Smooth muscle cell (in vitro differentiated cells): ENCODE measurements at regions not wholly inside any gene's neighbourhood (a gene's known extent, or its start where the extent isn't known, plus 50 kb on each side); places are given as distances from the start of the nearest gene placed in this dataset.

Source experiments
- DNase-seq: peaks from one replicate; lab custom pipeline; 2025; ENCODE audit not compliant: unreplicated experiment; lab: John Stamatoyannopoulos, UW
- H2AFZ ChIP-seq: fragments of 200-600 bp; sonication (generic); 2 replicates; pipeline ENCODE4 v1.6.0; 2016; ENCODE audit warnings: antibody characterized with exemption, low read depth, mild to moderate bottlenecking
- H3F3A ChIP-seq: fragments of 200-600 bp; sonication (generic); 2 replicates; pipeline ENCODE4 v1.6.0; 2017; ENCODE audit warnings: antibody characterized with exemption, low read depth
- H3K27ac ChIP-seq: fragments of 200-600 bp; sonication (generic); 2 replicates; pipeline ENCODE4 v1.5.1; 2016; ENCODE audit warnings: low read depth, mild to moderate bottlenecking
- H3K27me3 ChIP-seq: fragments of 200-600 bp; sonication (generic); 2 replicates; pipeline ENCODE4 v1.6.1; 2016; ENCODE audit warnings: low read depth, mild to moderate bottlenecking
- H3K36me3 ChIP-seq: fragments of 200-600 bp; sonication (generic); 2 replicates; pipeline ENCODE4 v1.5.1; 2016; ENCODE audit warnings: low read depth
- H3K4me1 ChIP-seq: fragments of 200-600 bp; sonication (generic); 2 replicates; pipeline ENCODE4 v1.5.1; 2016; ENCODE audit warnings: low read depth
- H3K4me2 ChIP-seq: fragments of 200-600 bp; sonication (generic); 2 replicates; pipeline ENCODE4 v1.6.0; 2016; ENCODE audit warnings: mild to moderate bottlenecking
- H3K4me3 ChIP-seq: fragments of 200-600 bp; sonication (generic); 2 replicates; pipeline ENCODE4 v1.5.1; 2016; ENCODE audit warnings: mild to moderate bottlenecking
- H3K79me2 ChIP-seq: fragments of 200-600 bp; sonication (generic); 2 replicates; pipeline ENCODE4 v1.6.0; 2016; ENCODE audit warnings: low read depth, mild to moderate bottlenecking
- H3K9ac ChIP-seq: fragments of 200-600 bp; sonication (generic); 2 replicates; pipeline ENCODE4 v1.6.0; 2016; ENCODE audit warnings: low read depth
- H3K9me3 ChIP-seq: fragments of 200-600 bp; sonication (generic); replicated peaks from 2 replicates; pipeline ENCODE4 v1.5.1; 2016; ENCODE audit warnings: low read depth
- H4K20me1 ChIP-seq: fragments of 200-600 bp; sonication (generic); 2 replicates; pipeline ENCODE4 v1.6.0; 2016; ENCODE audit warnings: low read depth
- WGBS: methylation state at CpG from one replicate; pipeline ENCODE4 v1.1.7; 2016; ENCODE audit warnings: low lambda C conversion rate; 5-methylcytosine and 5-hydroxymethylcytosine counted together
- TF ChIP-seq, protein P1 (sequence below): fragments of 200-600 bp; sonication (generic); IDR thresholded peaks from 2 replicates; pipeline ENCODE4 v1.5.1; 2017; ENCODE audit warnings: borderline replicate concordance, mild to moderate bottlenecking, antibody characterized with exemption; ENCODE audit not compliant: insufficient read depth, poor library complexity, severe bottlenecking

DNA sequence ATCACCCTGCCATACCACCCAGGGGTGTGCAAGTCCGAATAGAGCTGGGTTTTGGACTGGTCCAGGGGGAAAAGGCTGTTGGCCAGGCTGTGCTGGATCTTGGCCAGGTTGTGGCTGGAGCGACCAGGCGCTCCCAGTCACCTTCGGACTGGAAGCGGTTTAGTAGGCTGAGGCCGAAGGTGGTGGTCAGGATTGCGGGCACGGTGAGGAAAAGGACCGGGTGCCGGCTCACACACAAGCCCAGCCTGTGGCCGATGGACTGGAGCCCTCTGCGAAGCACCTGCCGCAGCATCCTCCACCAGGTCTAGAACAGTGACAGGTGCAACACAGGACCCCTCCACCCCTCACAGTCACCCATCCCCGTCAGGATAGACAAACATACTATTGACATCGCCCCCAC is 590.6 kb upstream of the PTCHD4 start:
- Histone ChIP-seq H3K4me3 (no peak overlapping the region), H3K27me3 (no peaks in the 10 kb centered on the region), H2AFZ (no peak overlapping the region), H4K20me1 (no peaks in the 10 kb centered on the region), H3K9me3 (no peaks in the 10 kb centered on the region), H3K27ac (no peak overlapping the region), H3F3A (no peaks in the 10 kb centered on the region), H3K36me3 (no peaks in the 10 kb centered on the region), H3K79me2 (no peaks in the 10 kb centered on the region), H3K4me2 (no peak overlapping the region), H3K4me1 (no peaks in the 10 kb centered on the region), H3K9ac (no peak overlapping the region)
- TF ChIP-seq, protein P1, sequence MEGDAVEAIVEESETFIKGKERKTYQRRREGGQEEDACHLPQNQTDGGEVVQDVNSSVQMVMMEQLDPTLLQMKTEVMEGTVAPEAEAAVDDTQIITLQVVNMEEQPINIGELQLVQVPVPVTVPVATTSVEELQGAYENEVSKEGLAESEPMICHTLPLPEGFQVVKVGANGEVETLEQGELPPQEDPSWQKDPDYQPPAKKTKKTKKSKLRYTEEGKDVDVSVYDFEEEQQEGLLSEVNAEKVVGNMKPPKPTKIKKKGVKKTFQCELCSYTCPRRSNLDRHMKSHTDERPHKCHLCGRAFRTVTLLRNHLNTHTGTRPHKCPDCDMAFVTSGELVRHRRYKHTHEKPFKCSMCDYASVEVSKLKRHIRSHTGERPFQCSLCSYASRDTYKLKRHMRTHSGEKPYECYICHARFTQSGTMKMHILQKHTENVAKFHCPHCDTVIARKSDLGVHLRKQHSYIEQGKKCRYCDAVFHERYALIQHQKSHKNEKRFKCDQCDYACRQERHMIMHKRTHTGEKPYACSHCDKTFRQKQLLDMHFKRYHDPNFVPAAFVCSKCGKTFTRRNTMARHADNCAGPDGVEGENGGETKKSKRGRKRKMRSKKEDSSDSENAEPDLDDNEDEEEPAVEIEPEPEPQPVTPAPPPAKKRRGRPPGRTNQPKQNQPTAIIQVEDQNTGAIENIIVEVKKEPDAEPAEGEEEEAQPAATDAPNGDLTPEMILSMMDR, result no peak
- DNase-seq, result no peak
- 85% methylated on average over 15 of the region's 15 CpGs for WGBS

DNA sequence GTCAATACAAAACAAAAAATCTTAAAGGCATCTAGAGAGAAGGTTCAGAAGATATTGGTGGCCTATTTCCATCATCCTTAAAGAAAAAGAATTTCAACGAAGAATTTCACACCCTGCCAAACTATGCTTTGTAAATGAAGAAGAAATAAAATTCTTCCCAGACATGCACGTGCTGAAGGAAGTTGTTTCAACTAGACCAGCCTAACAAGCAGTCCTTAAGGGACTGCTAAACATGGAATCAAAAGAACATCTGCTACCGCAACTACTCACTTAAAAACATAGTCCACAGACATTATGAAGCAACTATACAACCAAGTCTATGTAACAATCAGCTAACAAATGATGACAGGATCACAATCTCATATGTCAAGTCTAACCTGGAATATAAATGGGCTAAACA is 584.9 kb upstream of the PTCHD4 start:
- Histone ChIP-seq H3K79me2 (no peaks in the 10 kb centered on the region), H3K4me2 (no peak overlapping the region), H3K9me3 (peaks cover 4% of the 10 kb centered on the region), H3K27ac (no peak overlapping the region), H2AFZ (no peak overlapping the region), H4K20me1 (no peaks in the 10 kb centered on the region), H3K4me1 (no peaks in the 10 kb centered on the region), H3K27me3 (no peaks in the 10 kb centered on the region), H3F3A (no peaks in the 10 kb centered on the region), H3K4me3 (no peak overlapping the region), H3K36me3 (no peaks in the 10 kb centered on the region), H3K9ac (no peak overlapping the region)
- no peak for DNase-seq
- WGBS, result 88% methylated on average over 3 of the region's 3 CpGs
- TF ChIP-seq, protein P1, result no peak

DNA sequence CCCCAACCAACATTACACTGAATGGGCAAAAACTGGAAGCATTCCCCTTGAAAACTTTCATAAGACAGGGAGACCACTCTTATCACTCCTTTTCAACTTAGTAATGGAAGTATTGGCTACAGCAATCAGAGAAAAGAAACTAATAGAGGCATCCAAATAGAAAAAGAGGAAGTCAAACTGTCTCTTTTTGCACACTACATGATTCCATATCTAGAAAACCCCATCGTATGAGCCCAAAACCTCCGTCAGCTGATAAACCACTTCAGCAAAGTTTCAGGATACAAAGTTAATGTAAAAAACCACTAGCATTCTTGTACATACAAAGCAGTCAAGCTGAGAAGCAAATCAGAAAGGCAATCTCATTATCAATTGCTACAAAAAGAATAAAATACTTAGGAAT is 580.4 kb upstream of the PTCHD4 start:
- no peaks in the 10 kb centered on the region for H3K36me3 ChIP-seq
- no peak overlapping the region for H2AFZ ChIP-seq
- no peaks in the 10 kb centered on the region for H3K27me3 ChIP-seq
- TF ChIP-seq, protein P1, result no peak
- no peak overlapping the region for H3K4me3 ChIP-seq
- DNase-seq, result no peak
- no peaks in the 10 kb centered on the region for H3K79me2 ChIP-seq
- no peak overlapping the region for H3K27ac ChIP-seq
- H3K9ac ChIP-seq, result no peak overlapping the region
- H3K4me1 ChIP-seq, result no peaks in the 10 kb centered on the region
- 85% methylated on average over 2 of the region's 2 CpGs for WGBS
- H3K4me2 ChIP-seq, result no peak overlapping the region
- H3K9me3 ChIP-seq, result peaks cover 4% of the 10 kb centered on the region
- H3F3A ChIP-seq, result no peaks in the 10 kb centered on the region
- H4K20me1 ChIP-seq, result no peaks in the 10 kb centered on the region

DNA sequence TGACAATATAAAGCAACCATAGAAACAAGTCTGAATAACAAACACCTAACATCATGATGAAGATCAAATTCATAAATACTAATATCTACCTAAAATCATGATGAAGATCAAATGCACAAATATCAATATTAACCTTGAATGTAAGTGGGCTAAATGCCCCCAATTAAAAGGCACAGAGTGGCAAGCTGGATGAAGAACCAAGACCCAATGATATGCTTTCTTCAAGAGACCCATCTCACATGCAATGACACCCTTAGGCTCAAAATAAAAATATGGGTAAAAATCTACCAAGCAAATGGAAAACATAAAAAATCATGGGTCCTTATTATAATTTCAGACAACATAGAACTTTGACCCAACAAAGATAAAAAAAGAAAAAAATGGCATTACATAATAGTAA is 578.5 kb upstream of the PTCHD4 start:
- Histone ChIP-seq H3K27ac (no peak overlapping the region), H3K9ac (no peak overlapping the region), H3K9me3 (peaks cover 4% of the 10 kb centered on the region), H2AFZ (no peak overlapping the region), H3K79me2 (no peaks in the 10 kb centered on the region), H3F3A (no peaks in the 10 kb centered on the region), H3K4me2 (no peak overlapping the region), H3K4me3 (no peak overlapping the region), H4K20me1 (no peaks in the 10 kb centered on the region), H3K36me3 (no peaks in the 10 kb centered on the region), H3K4me1 (no peaks in the 10 kb centered on the region), H3K27me3 (no peaks in the 10 kb centered on the region)
- DNase-seq, result no peak
- TF ChIP-seq, protein P1, result no peak
